ENCODE measurements at regions not wholly inside any gene's neighbourhood (a gene's known extent, or its start where the extent isn't known, plus 50 kb on each side); places are given as distances from the start of the nearest gene placed in this dataset.

- TF ChIP-seq POLR2A (IDR thresholded peaks at IDR 0.05) (no peak), EP300 (IDR thresholded peaks at IDR 0.05) (no peak), POLR2AphosphoS5 (IDR thresholded peaks at IDR 0.05) (no peak)
- TF ChIP-seq, protein P1, sequence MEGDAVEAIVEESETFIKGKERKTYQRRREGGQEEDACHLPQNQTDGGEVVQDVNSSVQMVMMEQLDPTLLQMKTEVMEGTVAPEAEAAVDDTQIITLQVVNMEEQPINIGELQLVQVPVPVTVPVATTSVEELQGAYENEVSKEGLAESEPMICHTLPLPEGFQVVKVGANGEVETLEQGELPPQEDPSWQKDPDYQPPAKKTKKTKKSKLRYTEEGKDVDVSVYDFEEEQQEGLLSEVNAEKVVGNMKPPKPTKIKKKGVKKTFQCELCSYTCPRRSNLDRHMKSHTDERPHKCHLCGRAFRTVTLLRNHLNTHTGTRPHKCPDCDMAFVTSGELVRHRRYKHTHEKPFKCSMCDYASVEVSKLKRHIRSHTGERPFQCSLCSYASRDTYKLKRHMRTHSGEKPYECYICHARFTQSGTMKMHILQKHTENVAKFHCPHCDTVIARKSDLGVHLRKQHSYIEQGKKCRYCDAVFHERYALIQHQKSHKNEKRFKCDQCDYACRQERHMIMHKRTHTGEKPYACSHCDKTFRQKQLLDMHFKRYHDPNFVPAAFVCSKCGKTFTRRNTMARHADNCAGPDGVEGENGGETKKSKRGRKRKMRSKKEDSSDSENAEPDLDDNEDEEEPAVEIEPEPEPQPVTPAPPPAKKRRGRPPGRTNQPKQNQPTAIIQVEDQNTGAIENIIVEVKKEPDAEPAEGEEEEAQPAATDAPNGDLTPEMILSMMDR (IDR thresholded peaks at IDR 0.05) = no peak
These were observed 145.7 kb downstream of the ACER2 start for GRCh38 chr9:19554529-19554928.

Data from sigmoid colon (tissue), 4 donors.